ENCODE measurements at regions not wholly inside any gene's neighbourhood (a gene's known extent, or its start where the extent isn't known, plus 50 kb on each side); places are given as distances from the start of the nearest gene placed in this dataset.

DNA sequence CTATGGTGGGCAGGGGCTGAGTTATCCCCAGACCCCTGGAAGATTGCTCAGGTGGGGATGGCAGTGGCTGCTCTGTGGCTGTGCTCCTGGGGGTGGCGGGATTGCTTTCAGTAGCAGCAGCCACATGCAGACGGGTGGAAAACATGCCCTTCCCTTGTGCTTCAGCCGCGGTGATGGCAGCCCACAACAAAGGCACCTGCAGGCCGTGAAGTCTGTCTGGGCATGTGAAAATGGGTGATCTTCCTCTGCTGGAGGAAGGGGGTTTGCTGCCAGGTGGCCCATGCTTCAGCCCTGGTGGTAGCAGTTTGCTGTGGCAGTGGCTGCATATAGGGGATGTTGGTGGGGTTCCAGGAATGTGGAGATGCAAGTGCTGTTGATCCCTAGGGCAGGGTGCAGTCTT, 326.2 kb upstream of the RGS6 start:
- whole genome bisulfite sequencing = 97% methylated on average over 5 of the region's 5 CpGs
- Histone ChIP-seq H3K79me1 (replicated peaks; ENCODE audit: low read length, poor library complexity, severe bottlenecking) (peaks cover 14% of the 10 kb centered on the region), H2BK120ac (ENCODE audit: low read depth, low read length) (no peak overlapping the region)

DNA sequence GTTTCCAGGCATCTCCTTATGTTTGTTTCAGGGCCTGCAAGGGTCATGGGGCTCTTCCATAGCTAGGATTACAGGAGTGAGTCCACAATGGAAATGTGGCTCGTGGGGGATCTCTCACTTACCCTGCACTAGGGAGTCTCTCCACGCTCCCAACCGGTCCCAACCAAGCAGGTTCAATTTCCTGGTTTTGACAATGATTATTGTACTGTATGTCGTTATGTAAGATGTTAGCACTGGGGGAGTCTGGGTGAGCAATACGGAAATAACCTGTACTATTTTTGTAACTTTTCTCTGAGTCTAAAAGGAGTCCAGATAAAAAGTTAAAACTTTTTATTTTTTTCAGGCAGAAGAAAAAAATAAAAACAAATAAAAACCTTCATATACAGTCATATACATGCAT, 325.7 kb upstream of the RGS6 start:
- 91% methylated on average over 4 of the region's 5 CpGs for WGBS
- Histone ChIP-seq H2AK5ac (ENCODE audit: low read length, severe bottlenecking) (no peak overlapping the region), H2BK120ac (ENCODE audit: low read depth, low read length) (no peak overlapping the region), H3K4ac (ENCODE audit: low read depth in 1 of 2, low read length in 2 of 2) (no peak overlapping the region), H2BK12ac (ENCODE audit: low read length in 2 of 2) (no peak overlapping the region), H4K91ac (ENCODE audit: low read length) (no peak overlapping the region), H3K4me3 (ENCODE audit: insufficient read depth in 1 of 2, low read depth in 1 of 2, low read length in 2 of 2) (no peak overlapping the region), H2AFZ (ENCODE audit: low read depth, low read length) (no peak overlapping the region), H2BK5ac (ENCODE audit: low read depth, low read length, poor library complexity, severe bottlenecking) (no peak overlapping the region), H3K9ac (ENCODE audit: low read length) (no peak overlapping the region), H3K14ac (ENCODE audit: low read length in 2 of 2) (no peak overlapping the region), H4K8ac (ENCODE audit: low read length) (no peak overlapping the region), H2BK15ac (ENCODE audit: low read depth, poor library complexity, severe bottlenecking) (no peak overlapping the region), H3K4me1 (ENCODE audit: control insufficient read depth, insufficient read depth, low read depth, low read length) (no peaks in the 10 kb centered on the region), H3K18ac (ENCODE audit: low read depth in 1 of 2, low read length in 2 of 2) (no peak overlapping the region), H3K36me3 (ENCODE audit: control insufficient read depth in 1 of 2, insufficient read depth in 2 of 2, low read depth in 1 of 2, low read length in 2 of 2) (no peaks in the 10 kb centered on the region), H3K27me3 (ENCODE audit: control insufficient read depth in 1 of 2, insufficient read depth in 1 of 2, low read length in 2 of 2) (no peaks in the 10 kb centered on the region), H3K79me1 (replicated peaks; ENCODE audit: low read length, poor library complexity, severe bottlenecking) (peaks cover 14% of the 10 kb centered on the region), H3K23ac (ENCODE audit: low read length in 2 of 2) (no peak overlapping the region), H3K4me2 (ENCODE audit: low read length, poor library complexity, severe bottlenecking) (no peak overlapping the region), H3K27ac (ENCODE audit: low read length, poor library complexity, severe bottlenecking) (no peak overlapping the region), H3K9me3 (ENCODE audit: control insufficient read depth, low read length) (peaks cover 12% of the 10 kb centered on the region)
- no peak for DNase-seq

More for the DNA sequence above, 326.2 kb upstream of the RGS6 start:
- Histone ChIP-seq H3K36me3 (ENCODE audit: control insufficient read depth in 1 of 2, insufficient read depth in 2 of 2, low read depth in 1 of 2, low read length in 2 of 2) (no peaks in the 10 kb centered on the region), H2BK15ac (ENCODE audit: low read depth, poor library complexity, severe bottlenecking) (no peak overlapping the region), H3K4me2 (ENCODE audit: low read length, poor library complexity, severe bottlenecking) (no peak overlapping the region), H3K9me3 (ENCODE audit: control insufficient read depth, low read length) (peaks cover 12% of the 10 kb centered on the region), H2BK12ac (ENCODE audit: low read length in 2 of 2) (no peak overlapping the region), H3K27me3 (ENCODE audit: control insufficient read depth in 1 of 2, insufficient read depth in 1 of 2, low read length in 2 of 2) (no peaks in the 10 kb centered on the region), H4K8ac (ENCODE audit: low read length) (no peak overlapping the region), H2AK5ac (ENCODE audit: low read length, severe bottlenecking) (no peak overlapping the region), H3K4me1 (ENCODE audit: control insufficient read depth, insufficient read depth, low read depth, low read length) (no peaks in the 10 kb centered on the region), H3K27ac (ENCODE audit: low read length, poor library complexity, severe bottlenecking) (no peak overlapping the region), H4K91ac (ENCODE audit: low read length) (no peak overlapping the region), H3K14ac (ENCODE audit: low read length in 2 of 2) (no peak overlapping the region), H2AFZ (ENCODE audit: low read depth, low read length) (no peak overlapping the region), H3K4me3 (ENCODE audit: insufficient read depth in 1 of 2, low read depth in 1 of 2, low read length in 2 of 2) (no peak overlapping the region), H3K23ac (ENCODE audit: low read length in 2 of 2) (no peak overlapping the region), H2BK5ac (ENCODE audit: low read depth, low read length, poor library complexity, severe bottlenecking) (no peak overlapping the region), H3K4ac (ENCODE audit: low read depth in 1 of 2, low read length in 2 of 2) (no peak overlapping the region), H3K9ac (ENCODE audit: low read length) (no peak overlapping the region), H3K18ac (ENCODE audit: low read depth in 1 of 2, low read length in 2 of 2) (no peak overlapping the region)
- no peak for DNase-seq

DNA sequence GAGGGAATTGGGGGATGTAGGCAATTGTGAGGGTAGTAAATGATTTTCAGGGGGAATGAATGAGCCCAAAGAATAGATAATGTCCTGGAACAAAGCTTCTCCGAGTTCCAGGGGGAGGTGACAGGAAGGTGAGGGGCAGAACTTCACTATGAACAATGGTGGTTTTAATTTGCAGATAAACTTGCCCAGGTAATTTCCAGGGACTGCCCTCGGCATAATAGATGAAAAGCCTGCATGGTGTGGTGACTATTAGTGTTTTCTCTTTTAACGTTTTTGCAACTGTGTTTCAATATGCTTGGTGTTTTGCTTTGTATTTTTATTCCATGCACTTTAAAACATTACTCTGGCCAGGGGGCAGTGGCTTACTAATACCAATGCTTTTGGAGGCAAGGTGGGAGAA, 325.2 kb upstream of the RGS6 start:
- no peak overlapping the region for H3K4me2 ChIP-seq (ENCODE audit: low read length, poor library complexity, severe bottlenecking)
- DNase-seq = no peak
- H4K8ac ChIP-seq (ENCODE audit: low read length) = no peak overlapping the region
- 91% methylated on average over 2 of the region's 3 CpGs for WGBS
- H3K79me1 ChIP-seq (replicated peaks; ENCODE audit: low read length, poor library complexity, severe bottlenecking) = peaks cover 14% of the 10 kb centered on the region
- H3K4me1 ChIP-seq (ENCODE audit: control insufficient read depth, insufficient read depth, low read depth, low read length) = no peaks in the 10 kb centered on the region
- H4K91ac ChIP-seq (ENCODE audit: low read length) = no peak overlapping the region
- H3K18ac ChIP-seq (ENCODE audit: low read depth in 1 of 2, low read length in 2 of 2) = no peak overlapping the region
- no peak overlapping the region for H2AFZ ChIP-seq (ENCODE audit: low read depth, low read length)
- H3K4ac ChIP-seq (ENCODE audit: low read depth in 1 of 2, low read length in 2 of 2) = no peak overlapping the region
- H3K14ac ChIP-seq (ENCODE audit: low read length in 2 of 2) = no peak overlapping the region
- no peaks in the 10 kb centered on the region for H3K27me3 ChIP-seq (ENCODE audit: control insufficient read depth in 1 of 2, insufficient read depth in 1 of 2, low read length in 2 of 2)
- H3K9me3 ChIP-seq (ENCODE audit: control insufficient read depth, low read length) = peaks cover 12% of the 10 kb centered on the region
- H2BK120ac ChIP-seq (ENCODE audit: low read depth, low read length) = no peak overlapping the region
- H3K23ac ChIP-seq (ENCODE audit: low read length in 2 of 2) = no peak overlapping the region
- no peak overlapping the region for H2AK5ac ChIP-seq (ENCODE audit: low read length, severe bottlenecking)
- no peak overlapping the region for H3K27ac ChIP-seq (ENCODE audit: low read length, poor library complexity, severe bottlenecking)
- H2BK15ac ChIP-seq (ENCODE audit: low read depth, poor library complexity, severe bottlenecking) = no peak overlapping the region
- H3K9ac ChIP-seq (ENCODE audit: low read length) = no peak overlapping the region
- H2BK5ac ChIP-seq (ENCODE audit: low read depth, low read length, poor library complexity, severe bottlenecking) = no peak overlapping the region
- no peak overlapping the region for H3K4me3 ChIP-seq (ENCODE audit: insufficient read depth in 1 of 2, low read depth in 1 of 2, low read length in 2 of 2)
- H3K36me3 ChIP-seq (ENCODE audit: control insufficient read depth in 1 of 2, insufficient read depth in 2 of 2, low read depth in 1 of 2, low read length in 2 of 2) = no peaks in the 10 kb centered on the region
- no peak overlapping the region for H2BK12ac ChIP-seq (ENCODE audit: low read length in 2 of 2)

DNA sequence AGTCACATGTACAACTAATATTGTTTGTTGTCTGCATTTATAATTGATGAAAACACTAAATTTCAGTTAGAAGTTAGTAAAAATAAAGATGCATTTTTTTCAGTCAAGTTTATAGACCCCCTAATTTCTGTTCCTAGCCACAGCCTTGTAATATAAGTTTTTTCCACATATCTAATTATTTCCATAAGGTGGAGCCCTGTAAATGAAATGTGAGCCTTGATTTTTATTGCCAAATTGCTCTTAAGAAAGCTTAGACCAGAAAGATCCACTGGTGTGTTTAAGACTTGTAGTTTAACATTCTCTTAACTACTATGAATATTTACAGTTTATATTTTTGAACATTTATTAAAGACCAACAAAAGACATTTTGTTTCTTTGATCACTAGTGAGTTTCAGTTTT, 322.1 kb upstream of the RGS6 start:
- Histone ChIP-seq H3K23ac (ENCODE audit: low read length in 2 of 2) (no peak overlapping the region), H2BK5ac (ENCODE audit: low read depth, low read length, poor library complexity, severe bottlenecking) (no peak overlapping the region), H3K4ac (ENCODE audit: low read depth in 1 of 2, low read length in 2 of 2) (no peak overlapping the region), H3K9me3 (ENCODE audit: control insufficient read depth, low read length) (peaks cover 4% of the 10 kb centered on the region), H3K27me3 (ENCODE audit: control insufficient read depth in 1 of 2, insufficient read depth in 1 of 2, low read length in 2 of 2) (no peaks in the 10 kb centered on the region), H2BK12ac (ENCODE audit: low read length in 2 of 2) (no peak overlapping the region), H4K91ac (ENCODE audit: low read length) (no peak overlapping the region), H3K4me3 (ENCODE audit: insufficient read depth in 1 of 2, low read depth in 1 of 2, low read length in 2 of 2) (no peak overlapping the region), H2BK120ac (ENCODE audit: low read depth, low read length) (no peak overlapping the region), H3K4me1 (ENCODE audit: control insufficient read depth, insufficient read depth, low read depth, low read length) (no peaks in the 10 kb centered on the region), H3K9ac (ENCODE audit: low read length) (no peak overlapping the region), H3K14ac (ENCODE audit: low read length in 2 of 2) (no peak overlapping the region), H3K27ac (ENCODE audit: low read length, poor library complexity, severe bottlenecking) (no peak overlapping the region), H3K79me1 (replicated peaks; ENCODE audit: low read length, poor library complexity, severe bottlenecking) (peaks cover 6% of the 10 kb centered on the region), H2BK15ac (ENCODE audit: low read depth, poor library complexity, severe bottlenecking) (no peak overlapping the region), H3K4me2 (ENCODE audit: low read length, poor library complexity, severe bottlenecking) (no peak overlapping the region), H3K18ac (ENCODE audit: low read depth in 1 of 2, low read length in 2 of 2) (no peak overlapping the region), H2AK5ac (ENCODE audit: low read length, severe bottlenecking) (no peak overlapping the region), H2AFZ (ENCODE audit: low read depth, low read length) (no peak overlapping the region), H3K36me3 (ENCODE audit: control insufficient read depth in 1 of 2, insufficient read depth in 2 of 2, low read depth in 1 of 2, low read length in 2 of 2) (no peaks in the 10 kb centered on the region), H4K8ac (ENCODE audit: low read length) (no peak overlapping the region)
- no peak for DNase-seq

Measured in mesenchymal stem cell (in vitro differentiated cells and primary cell).